H9 (cell line): ENCODE measurements at regions not wholly inside any gene's neighbourhood (a gene's known extent, or its start where the extent isn't known, plus 50 kb on each side); places are given as distances from the start of the nearest gene placed in this dataset.

ENCODE experiments used
- DNase-seq: peaks from one replicate; pipeline ENCODE4 v3.0.0-alpha.2; 2017
- H2AFZ ChIP-seq: one replicate; pipeline ENCODE4 v1.6.1; 2013; ENCODE audit warnings: mild to moderate bottlenecking, low read length, control low read depth, moderate library complexity
- H2AK5ac ChIP-seq: 2 replicates; pipeline ENCODE4 v1.6.1; 2013; ENCODE audit warnings: low read length, control low read depth, mixed read lengths; ENCODE audit not compliant: insufficient read length
- H2BK120ac ChIP-seq: one replicate; pipeline ENCODE4 v1.6.1; 2013; ENCODE audit warnings: low read depth, mild to moderate bottlenecking, low read length, control low read depth, inconsistent platforms; ENCODE audit not compliant: poor library complexity, severe bottlenecking
- H2BK12ac ChIP-seq: 2 replicates; pipeline ENCODE4 v1.6.1; 2013; ENCODE audit warnings: low read length, control low read depth, mixed read lengths, low read depth; ENCODE audit not compliant: insufficient read length
- H2BK15ac ChIP-seq: 2 replicates; pipeline ENCODE4 v1.6.1; 2013; ENCODE audit warnings: low read depth, low read length, control low read depth
- H2BK20ac ChIP-seq: one replicate; pipeline ENCODE4 v1.6.1; 2013; ENCODE audit warnings: low read depth, mild to moderate bottlenecking, low read length, control low read depth, inconsistent platforms; ENCODE audit not compliant: poor library complexity, severe bottlenecking
- H2BK5ac ChIP-seq: 2 replicates; pipeline ENCODE4 v1.6.1; 2013; ENCODE audit warnings: low read length, control low read depth, mixed read lengths; ENCODE audit not compliant: insufficient read length
- H3K14ac ChIP-seq: 2 replicates; pipeline ENCODE4 v1.6.1; 2013; ENCODE audit warnings: low read length, control low read depth; ENCODE audit not compliant: insufficient read depth
- H3K18ac ChIP-seq: 2 replicates; pipeline ENCODE4 v1.6.1; 2013; ENCODE audit warnings: low read depth, mild to moderate bottlenecking, mixed read lengths, low read length, control low read depth; ENCODE audit not compliant: insufficient read length
- H3K23ac ChIP-seq: 2 replicates; pipeline ENCODE4 v1.6.1; 2013; ENCODE audit warnings: low read length, control low read depth, mixed read lengths, low read depth; ENCODE audit not compliant: insufficient read length
- H3K23me2 ChIP-seq: 2 replicates; pipeline ENCODE4 v1.6.1; 2013; ENCODE audit warnings: low read depth, mild to moderate bottlenecking, mixed read lengths, low read length, control low read depth; ENCODE audit not compliant: insufficient read length, poor library complexity, severe bottlenecking
- H3K27ac ChIP-seq: 2 replicates; pipeline ENCODE4 v1.5.1; 2013; ENCODE audit warnings: low read length, control low read depth, mixed read lengths, low read depth; ENCODE audit not compliant: insufficient read length
- H3K27me3 ChIP-seq: 2 replicates; pipeline ENCODE4 v1.6.1; 2013; ENCODE audit warnings: low read length, control low read depth, inconsistent platforms; ENCODE audit not compliant: insufficient read depth
- H3K4ac ChIP-seq: 2 replicates; pipeline ENCODE4 v1.6.1; 2013; ENCODE audit warnings: low read depth, mild to moderate bottlenecking, control low read depth, inconsistent platforms, low read length, moderate library complexity
- H3K4me1 ChIP-seq: 2 replicates; pipeline ENCODE4 v1.6.1; 2013; ENCODE audit warnings: low read length, control low read depth, inconsistent platforms; ENCODE audit not compliant: insufficient read depth
- H3K4me2 ChIP-seq: 2 replicates; pipeline ENCODE4 v1.6.1; 2013; ENCODE audit warnings: low read length, control low read depth, mixed read lengths; ENCODE audit not compliant: insufficient read length, insufficient read depth
- H3K56ac ChIP-seq: 2 replicates; pipeline ENCODE4 v1.6.1; 2013; ENCODE audit warnings: low read depth, mild to moderate bottlenecking, mixed read lengths, low read length, control low read depth; ENCODE audit not compliant: insufficient read length
- H3K79me1 ChIP-seq: 2 replicates; pipeline ENCODE4 v1.6.1; 2013; ENCODE audit warnings: low read depth, mild to moderate bottlenecking, moderate library complexity, low read length, control low read depth, inconsistent platforms; ENCODE audit not compliant: insufficient read depth, poor library complexity, severe bottlenecking
- H3K79me2 ChIP-seq: 2 replicates; pipeline ENCODE4 v1.6.1; 2013; ENCODE audit warnings: low read length, control low read depth, inconsistent platforms; ENCODE audit not compliant: insufficient read depth
- H3K9ac ChIP-seq: 2 replicates; pipeline ENCODE4 v1.6.1; 2013; ENCODE audit warnings: low read length, control low read depth, mixed read lengths; ENCODE audit not compliant: insufficient read length; ENCODE audit errors: extremely low read depth
- H3K9me3 ChIP-seq: one replicate; pipeline ENCODE4 v1.6.1; 2013; ENCODE audit warnings: low read depth, low read length, inconsistent platforms; ENCODE audit not compliant: control insufficient read depth
- H3T11ph ChIP-seq: one replicate; pipeline ENCODE4 v1.6.1; 2013; ENCODE audit warnings: mild to moderate bottlenecking, low read length, control low read depth, inconsistent platforms
- H4K20me1 ChIP-seq: one replicate; pipeline ENCODE4 v1.6.1; 2013; ENCODE audit not compliant: control insufficient read depth, insufficient read length, insufficient read depth
- H4K5ac ChIP-seq: 2 replicates; pipeline ENCODE4 v1.6.1; 2013; ENCODE audit warnings: low read depth, mild to moderate bottlenecking, mixed read lengths, low read length, control low read depth; ENCODE audit not compliant: insufficient read length
- H4K8ac ChIP-seq: replicated peaks from 2 replicates; pipeline ENCODE4 v1.6.1; 2013; ENCODE audit warnings: low read length, control low read depth, mixed read lengths, low read depth; ENCODE audit not compliant: insufficient read length
- H4K91ac ChIP-seq: 2 replicates; pipeline ENCODE4 v1.6.1; 2013; ENCODE audit warnings: low read depth, mild to moderate bottlenecking, moderate library complexity, mixed read lengths, low read length, control low read depth; ENCODE audit not compliant: insufficient read length
- H3K27ac Mint-ChIP-seq, 3 experiments: 2 replicates in 2 of 3; 3 replicates in 1 of 3; pipeline ENCODE4 v1.8.0; 2020 to 2021; ENCODE audit warnings: mixed read lengths in 3 of 3, mild to moderate bottlenecking in 1 of 3, moderate library complexity in 1 of 3
- H3K27me3 Mint-ChIP-seq: 2 replicates; pipeline ENCODE4 v1.8.0; 2021; ENCODE audit warnings: low read depth, mild to moderate bottlenecking, moderate library complexity, mixed read lengths
- H3K36me3 Mint-ChIP-seq, 3 experiments: 2 replicates in 2 of 3; 3 replicates in 1 of 3; pipeline ENCODE4 v1.8.0; 2020 to 2021; ENCODE audit warnings: low read depth in 3 of 3, mixed read lengths in 3 of 3; ENCODE audit not compliant: insufficient read depth in 1 of 3
- H3K4me1 Mint-ChIP-seq, 2 experiments: 2 replicates each; pipeline ENCODE4 v1.8.0; 2020; ENCODE audit warnings: mixed read lengths in 2 of 2
- H3K4me3 Mint-ChIP-seq, 2 experiments: 2 replicates in 1 of 2; 3 replicates in 1 of 2; pipeline ENCODE4 v1.8.0; 2020 to 2021; ENCODE audit warnings: mild to moderate bottlenecking in 2 of 2, mixed read lengths in 2 of 2, moderate library complexity in 1 of 2
- H3K9me3 Mint-ChIP-seq, 2 experiments: 2 replicates in 1 of 2; 3 replicates in 1 of 2; pipeline ENCODE4 v1.8.0; 2020; ENCODE audit warnings: mild to moderate bottlenecking in 2 of 2, mixed read lengths in 2 of 2, moderate library complexity in 1 of 2
- WGBS: extraction: QIAGEN DNeasy Blood & Tissue Kit; methylation state at CpG from one replicate; pipeline ENCODE4 v1.1.7; 2013; ENCODE audit warnings: missing lambda C conversion rate, low lambda C conversion rate, mixed read lengths; ENCODE audit not compliant: insufficient read length; ENCODE audit errors: extremely low coverage; 5-methylcytosine and 5-hydroxymethylcytosine counted together
- TF ChIP-seq, protein P1 (sequence below): fragments of 200-600 bp; sonication (generic); conservative IDR thresholded peaks from 3 replicates; pipeline ENCODE4 v1.8.0; 2021; ENCODE audit warnings: antibody characterized with exemption, mild to moderate bottlenecking

GRCh38 chr4:169841776-169842175 lies 84.0 kb upstream of the HPF1 start:
- H3K23ac ChIP-seq = no peak overlapping the region
- no peak overlapping the region for H3K4ac ChIP-seq
- no peak overlapping the region for H2BK120ac ChIP-seq
- Mint-ChIP-seq H3K4me1 (peaks cover 4 to 7% of the 10 kb centered on the region in 2 experiments; a peak in 3 of 4 replicates), H3K9me3 (peaks cover 4% of the 10 kb centered on the region in 2 experiments), H3K4me3 (no peak overlapping the region), H3K27me3 (no peaks in the 10 kb centered on the region; the same call in 1 of the 2 replicates), H3K36me3 (peaks cover 1 to 4% (median 2%) of the 10 kb centered on the region in 3 experiments; a peak in 3 of 7 replicates), H3K27ac (no peak overlapping the region)
- no peak overlapping the region for H3K14ac ChIP-seq
- H4K8ac ChIP-seq = no peak overlapping the region
- no peaks in the 10 kb centered on the region for H3K4me1 ChIP-seq
- H3K27ac ChIP-seq = no peak overlapping the region
- no peak overlapping the region for H2BK5ac ChIP-seq
- no peak overlapping the region for H2BK15ac ChIP-seq
- H2BK12ac ChIP-seq = no peak overlapping the region
- DNase-seq = no peak
- H3K23me2 ChIP-seq = no peaks in the 10 kb centered on the region
- no peak overlapping the region for H2BK20ac ChIP-seq
- H3K79me1 ChIP-seq = no peaks in the 10 kb centered on the region
- H3T11ph ChIP-seq = no peak overlapping the region
- H3K27me3 ChIP-seq = no peaks in the 10 kb centered on the region
- H3K9me3 ChIP-seq = no peaks in the 10 kb centered on the region
- TF ChIP-seq, protein P1, sequence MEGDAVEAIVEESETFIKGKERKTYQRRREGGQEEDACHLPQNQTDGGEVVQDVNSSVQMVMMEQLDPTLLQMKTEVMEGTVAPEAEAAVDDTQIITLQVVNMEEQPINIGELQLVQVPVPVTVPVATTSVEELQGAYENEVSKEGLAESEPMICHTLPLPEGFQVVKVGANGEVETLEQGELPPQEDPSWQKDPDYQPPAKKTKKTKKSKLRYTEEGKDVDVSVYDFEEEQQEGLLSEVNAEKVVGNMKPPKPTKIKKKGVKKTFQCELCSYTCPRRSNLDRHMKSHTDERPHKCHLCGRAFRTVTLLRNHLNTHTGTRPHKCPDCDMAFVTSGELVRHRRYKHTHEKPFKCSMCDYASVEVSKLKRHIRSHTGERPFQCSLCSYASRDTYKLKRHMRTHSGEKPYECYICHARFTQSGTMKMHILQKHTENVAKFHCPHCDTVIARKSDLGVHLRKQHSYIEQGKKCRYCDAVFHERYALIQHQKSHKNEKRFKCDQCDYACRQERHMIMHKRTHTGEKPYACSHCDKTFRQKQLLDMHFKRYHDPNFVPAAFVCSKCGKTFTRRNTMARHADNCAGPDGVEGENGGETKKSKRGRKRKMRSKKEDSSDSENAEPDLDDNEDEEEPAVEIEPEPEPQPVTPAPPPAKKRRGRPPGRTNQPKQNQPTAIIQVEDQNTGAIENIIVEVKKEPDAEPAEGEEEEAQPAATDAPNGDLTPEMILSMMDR = no peak
- H4K5ac ChIP-seq = no peak overlapping the region
- H4K20me1 ChIP-seq = no peaks in the 10 kb centered on the region
- H3K18ac ChIP-seq = no peak overlapping the region
- H2AFZ ChIP-seq = no peak overlapping the region
- H3K9ac ChIP-seq = no peak overlapping the region
- no peak overlapping the region for H4K91ac ChIP-seq
- no peak overlapping the region for H2AK5ac ChIP-seq
- no peak overlapping the region for H3K4me2 ChIP-seq
- no peaks in the 10 kb centered on the region for H3K79me2 ChIP-seq
- WGBS = no CpG with 5 or more reads among the region's 3 CpGs
- H3K56ac ChIP-seq = no peak overlapping the region
